Activated T-cell treated with anti-CD3 and anti-CD28 coated beads, Interleukin-2, amount 50 U/mL, for 72 hours (primary cell): ENCODE measurements at regions not wholly inside any gene's neighbourhood (a gene's known extent, or its start where the extent isn't known, plus 50 kb on each side); places are given as distances from the start of the nearest gene placed in this dataset.

ENCODE experiments used
- ATAC-seq, 2 donors: fragments of 150-1000 bp; cut with Tn5 transposase; replicated peaks in 1 of 2; 2 replicates each; pipeline ENCODE4 v1.10.0; 2021; ENCODE audit warnings: moderate library complexity in 2 of 2, mild to moderate bottlenecking in 1 of 2
- DNase-seq, 2 donors: peaks; one replicate each; pipeline ENCODE4 v3.0.0; 2021 to 2022; ENCODE audit warnings: mixed read lengths in 1 of 2
- H3K27ac Mint-ChIP-seq: one replicate; pipeline ENCODE4 v1.8.0; 2022; ENCODE audit warnings: mild to moderate bottlenecking, moderate library complexity, mixed read lengths
- H3K27me3 Mint-ChIP-seq: one replicate; pipeline ENCODE4 v1.8.0; 2022; ENCODE audit warnings: low read depth, mixed read lengths
- H3K36me3 Mint-ChIP-seq, 2 donors: one replicate each; pipeline ENCODE4 v1.8.0; 2022; ENCODE audit warnings: mixed read lengths in 2 of 2, mild to moderate bottlenecking in 1 of 2; ENCODE audit not compliant: insufficient read depth in 2 of 2
- H3K4me1 Mint-ChIP-seq: one replicate; pipeline ENCODE4 v1.8.0; 2022; ENCODE audit warnings: low read depth, mixed read lengths
- H3K4me3 Mint-ChIP-seq, 2 donors: one replicate each; pipeline ENCODE4 v1.8.0; 2022; ENCODE audit warnings: mild to moderate bottlenecking in 2 of 2, mixed read lengths in 2 of 2, moderate library complexity in 2 of 2
- H3K9me3 Mint-ChIP-seq, 2 donors: one replicate each; pipeline ENCODE4 v1.8.0; 2022; ENCODE audit warnings: mixed read lengths in 2 of 2

DNA sequence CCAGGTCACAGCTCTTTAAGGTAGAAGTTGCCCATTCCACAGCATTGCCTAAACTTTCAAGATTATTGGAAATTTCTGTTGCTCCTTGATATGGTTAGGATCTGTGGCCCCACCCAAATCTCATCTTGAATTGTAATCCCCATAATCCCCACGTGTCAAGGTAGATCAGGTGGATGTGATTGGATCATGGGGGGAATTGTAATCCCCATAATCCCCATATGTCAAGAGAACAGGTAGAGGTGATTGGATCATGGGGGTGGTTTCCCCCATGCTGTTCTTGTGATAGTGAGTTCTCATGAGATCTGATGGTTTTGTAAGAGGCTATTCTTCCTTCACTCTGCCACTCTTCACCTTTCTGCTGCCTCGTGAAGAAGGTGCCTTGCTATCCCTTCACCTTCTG is 327.4 kb upstream of the MAP3K7 start:
- Mint-ChIP-seq H3K9me3 (no peaks in the 10 kb centered on the region), H3K36me3 (no peaks in the 10 kb centered on the region), H3K4me3 (no peak overlapping the region), H3K4me1 (no peaks in the 10 kb centered on the region), H3K27me3 (peaks cover 13% of the 10 kb centered on the region), H3K27ac (no peak overlapping the region)
- no peak for DNase-seq
- no peak for ATAC-seq

DNA sequence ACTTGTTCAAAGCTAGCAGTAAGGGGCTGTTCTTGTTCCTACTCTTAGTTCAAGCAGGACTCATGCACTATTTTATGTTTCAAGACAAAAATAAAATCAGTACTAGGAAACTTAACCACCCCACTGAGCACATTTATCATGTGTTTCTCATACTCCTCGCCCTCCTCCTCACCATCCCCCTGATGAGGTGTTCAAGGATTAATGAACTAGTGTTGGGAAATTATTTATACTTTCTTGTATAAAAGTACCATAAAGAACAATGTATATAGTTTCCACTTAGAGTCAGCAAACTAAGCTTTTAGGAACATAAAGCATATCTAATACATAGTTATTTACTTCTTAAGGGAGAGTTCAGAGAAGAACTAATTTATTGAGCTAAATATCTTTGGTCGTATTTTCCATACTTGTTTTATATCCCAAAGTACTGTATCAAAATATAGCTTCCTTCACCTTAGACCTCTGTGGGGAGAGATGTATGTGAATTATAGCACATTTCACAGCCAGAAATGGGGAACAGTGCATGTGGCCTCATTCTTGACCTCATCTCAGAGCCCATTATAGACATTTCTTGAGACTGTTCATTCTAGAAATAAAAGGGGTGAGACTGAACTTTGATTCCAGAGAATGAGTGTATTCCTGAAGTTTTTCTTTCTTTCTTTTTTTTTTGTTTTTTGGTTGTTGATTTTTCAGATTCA is 326.5 kb upstream of the MAP3K7 start:
- H3K4me3 Mint-ChIP-seq, result no peak overlapping the region
- peaks cover 10% of the 10 kb centered on the region for H3K27me3 Mint-ChIP-seq
- DNase-seq (no peak), ATAC-seq (no peak)
- no peaks in the 10 kb centered on the region for H3K9me3 Mint-ChIP-seq
- H3K27ac Mint-ChIP-seq, result no peak overlapping the region
- no peaks in the 10 kb centered on the region for H3K4me1 Mint-ChIP-seq
- H3K36me3 Mint-ChIP-seq, result no peaks in the 10 kb centered on the region

DNA sequence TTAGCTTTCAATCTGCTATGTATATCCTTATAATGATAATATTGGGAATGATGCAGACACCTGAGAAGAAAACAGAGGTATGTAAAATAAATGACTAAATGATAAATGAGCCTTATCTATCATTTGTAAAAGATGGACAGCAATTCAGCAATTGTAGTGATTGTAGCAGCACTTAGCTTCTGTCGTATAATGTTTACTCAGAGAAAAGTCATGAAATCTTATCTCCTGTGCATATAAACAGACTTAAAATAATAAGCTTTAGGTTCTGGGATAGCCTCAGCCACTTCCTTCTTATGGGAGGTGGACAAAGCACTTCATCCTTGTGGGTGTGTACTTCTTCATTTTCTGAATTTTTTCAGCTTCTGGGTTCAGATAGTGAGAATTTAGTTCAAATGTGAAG is 324.8 kb upstream of the MAP3K7 start:
- Mint-ChIP-seq H3K36me3 (no peaks in the 10 kb centered on the region), H3K27me3 (peaks cover 10% of the 10 kb centered on the region), H3K27ac (no peak overlapping the region), H3K4me3 (no peak overlapping the region), H3K9me3 (no peaks in the 10 kb centered on the region), H3K4me1 (no peaks in the 10 kb centered on the region)
- DNase-seq, result no peak
- ATAC-seq, result no peak

DNA sequence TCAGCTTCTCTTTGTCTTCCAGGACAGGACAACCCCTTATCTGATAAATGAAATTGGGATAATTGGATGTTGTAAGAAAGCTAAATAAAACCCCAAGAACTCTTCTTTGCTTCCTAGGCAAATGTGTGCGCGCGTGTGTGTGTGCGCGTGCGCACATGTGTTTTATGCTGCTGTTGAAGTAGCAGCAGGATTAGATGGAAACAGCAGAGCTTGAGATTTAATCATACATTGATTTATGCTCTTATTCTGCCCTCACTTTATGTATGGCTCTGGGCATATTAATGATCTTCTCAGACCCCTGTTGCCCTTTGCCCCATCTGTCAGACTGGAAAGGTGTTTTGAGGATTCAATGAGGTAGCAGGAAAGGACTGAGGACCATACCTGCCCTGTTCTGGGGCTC is 324.0 kb upstream of the MAP3K7 start:
- H3K36me3 Mint-ChIP-seq, result no peaks in the 10 kb centered on the region
- no peak overlapping the region for H3K4me3 Mint-ChIP-seq
- DNase-seq (no peak), ATAC-seq (no peak)
- no peak overlapping the region for H3K27ac Mint-ChIP-seq
- no peaks in the 10 kb centered on the region for H3K4me1 Mint-ChIP-seq
- H3K9me3 Mint-ChIP-seq, result no peaks in the 10 kb centered on the region
- H3K27me3 Mint-ChIP-seq, result peaks cover 10% of the 10 kb centered on the region

DNA sequence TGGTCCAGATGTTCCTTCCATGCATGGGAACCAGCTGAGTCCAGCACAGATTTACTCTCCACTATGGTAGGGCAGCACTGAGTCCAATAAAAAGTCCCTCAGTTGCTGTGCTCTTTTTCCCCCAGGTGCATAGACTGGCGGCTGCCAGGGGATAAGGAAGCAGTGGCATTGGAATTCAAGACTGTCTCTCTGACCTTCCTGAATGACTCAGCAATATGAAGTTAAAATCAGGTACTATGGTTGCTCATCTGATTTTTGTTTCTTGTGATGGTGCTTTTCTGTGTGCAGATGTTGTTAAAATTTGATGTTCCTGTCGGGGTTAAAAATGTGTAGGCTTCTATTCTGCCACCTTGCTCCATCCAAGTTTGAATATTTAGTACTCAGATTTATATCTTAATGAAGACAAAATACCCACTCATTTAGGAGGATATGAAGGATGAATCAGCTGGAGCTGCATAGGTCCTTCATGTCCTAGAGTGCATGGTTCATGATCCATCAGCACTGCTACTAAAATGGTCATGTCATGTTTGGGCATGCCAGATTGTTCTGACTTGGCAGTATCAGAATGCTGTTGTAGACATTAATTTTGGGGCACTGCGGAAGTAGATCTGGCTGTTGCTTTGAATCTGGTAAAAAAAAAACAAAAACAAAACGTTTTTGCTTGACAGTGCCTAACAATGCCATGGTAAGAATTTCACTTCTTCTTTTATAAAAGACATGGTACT is 321.2 kb upstream of the MAP3K7 start:
- Mint-ChIP-seq H3K27me3 (peaks cover 6% of the 10 kb centered on the region), H3K4me3 (no peak overlapping the region), H3K4me1 (no peaks in the 10 kb centered on the region), H3K36me3 (no peaks in the 10 kb centered on the region), H3K27ac (no peak overlapping the region), H3K9me3 (no peaks in the 10 kb centered on the region)
- ATAC-seq (no peak), DNase-seq (no peak)

DNA sequence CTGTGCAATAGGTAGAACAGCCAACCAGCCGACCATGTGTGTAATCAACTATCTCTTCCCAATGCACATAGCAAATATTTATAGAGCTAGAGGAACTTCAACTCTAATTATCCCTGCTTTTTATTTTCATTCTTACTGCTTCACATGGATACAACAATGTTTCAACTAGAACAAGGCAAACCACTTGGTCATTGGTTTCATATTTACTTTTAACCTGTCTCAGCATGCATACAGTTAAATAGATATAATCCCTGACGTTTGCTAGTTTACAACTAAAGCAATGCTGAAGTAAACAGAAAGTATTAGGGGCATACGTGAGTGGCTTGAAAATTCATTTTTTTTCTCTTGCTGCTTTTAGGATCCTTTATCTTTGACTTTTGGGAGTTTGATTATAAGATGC is 318.5 kb upstream of the MAP3K7 start:
- H3K9me3 Mint-ChIP-seq, result no peaks in the 10 kb centered on the region
- no peak overlapping the region for H3K4me3 Mint-ChIP-seq
- H3K27me3 Mint-ChIP-seq, result peaks cover 6% of the 10 kb centered on the region
- H3K36me3 Mint-ChIP-seq, result no peaks in the 10 kb centered on the region
- ATAC-seq (no peak), DNase-seq (no peak)
- no peaks in the 10 kb centered on the region for H3K4me1 Mint-ChIP-seq
- H3K27ac Mint-ChIP-seq, result no peak overlapping the region

DNA sequence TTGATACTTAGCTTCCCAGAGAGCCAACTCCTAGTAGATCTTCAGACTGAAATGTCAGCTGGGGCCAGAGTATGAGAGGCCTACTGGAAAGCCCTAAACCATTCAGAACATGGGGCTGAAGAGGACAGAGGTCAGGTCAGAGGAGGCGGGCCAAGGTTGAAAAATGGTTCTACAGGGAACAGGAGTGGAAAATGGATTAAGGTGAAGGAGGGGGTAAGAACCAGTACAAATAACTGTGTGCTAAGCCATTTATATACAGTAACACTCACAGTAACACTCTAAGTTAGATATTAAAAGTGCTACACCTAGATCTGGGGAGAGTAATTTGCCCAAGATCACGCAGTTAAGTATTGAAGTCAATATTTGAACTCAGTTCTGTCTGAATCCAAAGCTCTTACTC is 313.2 kb upstream of the MAP3K7 start:
- no peaks in the 10 kb centered on the region for H3K4me1 Mint-ChIP-seq
- H3K27ac Mint-ChIP-seq, result no peak overlapping the region
- no peak for ATAC-seq

DNA sequence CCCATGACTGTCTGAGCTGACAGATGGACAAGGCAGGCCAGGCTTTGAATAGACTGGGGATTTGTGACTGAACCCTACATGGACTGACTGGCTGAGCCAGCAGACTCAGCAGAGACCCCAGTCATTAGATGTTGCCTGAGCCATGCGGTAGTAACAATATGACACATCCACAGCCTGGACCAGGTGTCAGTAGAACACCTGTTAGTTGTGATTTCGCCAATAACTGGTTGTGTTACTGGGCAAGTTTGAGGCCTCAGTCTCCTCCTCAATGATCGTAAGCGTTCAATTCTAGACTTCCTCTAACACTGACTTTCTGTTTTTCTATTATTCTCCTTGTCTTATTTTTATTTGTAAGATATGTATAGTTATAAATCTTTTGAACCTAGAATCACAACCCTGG is 311.9 kb upstream of the MAP3K7 start:
- ATAC-seq, result no peak
- DNase-seq, result no peak
- H3K4me3 Mint-ChIP-seq, result no peak overlapping the region
- no peaks in the 10 kb centered on the region for H3K4me1 Mint-ChIP-seq
- H3K9me3 Mint-ChIP-seq, result no peaks in the 10 kb centered on the region
- H3K36me3 Mint-ChIP-seq, result no peaks in the 10 kb centered on the region
- H3K27me3 Mint-ChIP-seq, result peaks cover 25% of the 10 kb centered on the region
- H3K27ac Mint-ChIP-seq, result no peak overlapping the region

More for the DNA sequence above, 313.2 kb upstream of the MAP3K7 start:
- H3K27me3 Mint-ChIP-seq, result peaks cover 20% of the 10 kb centered on the region
- H3K4me3 Mint-ChIP-seq, result no peak overlapping the region
- no peak for DNase-seq
- H3K36me3 Mint-ChIP-seq, result no peaks in the 10 kb centered on the region
- H3K9me3 Mint-ChIP-seq, result no peaks in the 10 kb centered on the region

DNA sequence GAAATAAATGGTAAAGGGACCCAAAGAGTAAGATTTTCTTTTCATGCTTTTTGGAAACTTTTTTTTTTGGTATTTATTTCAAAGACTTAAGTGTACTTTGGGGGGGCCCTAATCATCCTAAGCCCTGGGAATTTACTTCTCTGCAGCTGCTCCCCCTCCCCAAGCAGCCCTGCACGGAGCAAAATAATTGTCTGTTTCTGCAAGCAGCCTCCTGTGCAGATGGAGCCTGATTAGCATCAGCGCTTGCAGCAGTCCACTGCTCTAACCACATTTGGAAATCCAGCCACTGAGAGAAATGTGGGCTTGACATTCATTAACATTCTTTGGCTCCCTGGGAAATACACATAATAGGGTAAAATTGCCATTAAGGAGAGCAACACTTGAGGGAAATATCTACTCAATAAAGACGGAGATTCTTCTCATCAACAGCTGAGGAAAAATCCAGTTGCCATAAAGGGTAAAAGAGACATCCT is 309.2 kb upstream of the MAP3K7 start:
- Mint-ChIP-seq H3K4me3 (no peak overlapping the region), H3K27me3 (peaks cover 25% of the 10 kb centered on the region), H3K27ac (no peak overlapping the region), H3K9me3 (no peaks in the 10 kb centered on the region), H3K36me3 (no peaks in the 10 kb centered on the region), H3K4me1 (no peaks in the 10 kb centered on the region)
- no peak for ATAC-seq
- DNase-seq, result no peak

DNA sequence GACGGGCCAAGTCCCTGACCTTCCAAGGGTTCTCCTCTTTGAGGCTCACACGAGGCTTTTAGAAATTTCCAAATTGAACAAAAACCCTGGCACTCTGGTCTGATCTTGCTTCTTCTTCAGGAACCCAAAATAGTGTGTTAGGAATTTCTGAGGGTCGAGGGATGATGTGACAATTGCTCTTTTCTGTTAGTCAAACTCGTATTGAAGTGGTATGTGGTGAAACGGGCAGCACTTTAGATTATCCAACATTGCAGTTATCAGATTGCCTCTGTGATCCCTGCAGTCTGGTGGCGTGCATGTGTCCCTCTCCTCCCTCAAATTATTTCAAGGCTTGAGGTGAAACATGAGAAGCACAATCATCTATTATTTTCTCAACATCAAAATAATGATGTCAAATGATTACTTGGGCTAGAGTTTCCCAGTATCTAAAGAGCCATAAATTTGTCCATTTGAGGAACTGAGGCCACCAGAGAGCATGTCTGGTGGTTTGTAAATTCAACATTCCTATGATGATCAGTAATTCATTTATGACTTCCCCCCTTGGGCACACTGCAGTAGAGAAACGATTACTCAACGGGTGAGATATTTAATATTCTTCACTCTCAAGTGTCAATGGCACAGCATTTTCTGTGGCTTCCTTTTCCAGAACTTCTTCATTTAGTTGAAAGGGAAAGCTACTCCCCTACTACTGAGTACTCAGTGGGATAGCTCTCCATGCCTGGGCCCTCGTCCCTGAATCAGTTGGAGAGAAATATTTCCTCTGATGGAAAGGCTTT is 308.6 kb upstream of the MAP3K7 start:
- Mint-ChIP-seq H3K4me3 (no peak overlapping the region), H3K4me1 (no peaks in the 10 kb centered on the region), H3K9me3 (no peaks in the 10 kb centered on the region), H3K36me3 (no peaks in the 10 kb centered on the region), H3K27me3 (peaks cover 25% of the 10 kb centered on the region), H3K27ac (no peak overlapping the region)
- ATAC-seq (no peak), DNase-seq (no peak)

DNA sequence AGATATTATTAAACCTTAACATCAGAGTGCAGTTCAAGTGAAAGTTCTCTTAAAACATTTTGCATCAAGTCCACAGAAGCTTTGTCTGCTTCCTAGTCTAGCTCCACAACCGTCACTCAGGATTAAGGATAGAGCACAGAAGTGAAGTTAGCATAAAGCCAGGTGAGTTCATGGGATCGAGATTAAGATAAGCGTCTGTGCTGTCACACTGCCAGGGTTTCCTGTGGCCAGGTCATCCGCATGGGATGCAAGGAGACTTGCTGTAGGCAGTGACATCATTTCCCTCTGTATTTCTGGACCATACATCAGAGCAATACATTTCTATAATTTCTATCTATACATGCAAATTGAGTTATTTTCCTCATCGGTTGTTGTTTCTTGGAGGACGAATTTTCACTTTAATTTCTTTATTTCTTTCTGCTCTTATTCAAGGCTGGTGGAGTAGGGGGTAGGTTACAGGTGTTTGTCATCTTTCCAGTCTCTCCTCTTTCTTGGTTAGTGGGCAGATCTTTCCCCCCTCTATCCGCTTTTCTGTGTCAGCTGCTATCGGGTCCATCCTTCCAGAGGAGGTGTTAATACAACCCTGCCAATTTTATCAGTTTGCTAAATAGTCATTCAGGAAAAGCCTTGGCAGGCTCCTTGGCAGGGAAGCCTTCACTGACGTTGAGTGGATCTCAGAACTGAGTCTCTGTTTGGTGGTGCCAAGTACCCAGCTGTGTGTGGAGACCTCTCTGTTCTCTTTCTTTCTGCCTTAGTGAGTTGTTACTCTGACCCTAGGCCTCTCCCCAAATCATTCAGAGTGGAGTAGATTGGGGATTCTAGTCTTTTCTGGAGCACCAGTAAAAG is 307.6 kb upstream of the MAP3K7 start:
- Mint-ChIP-seq H3K9me3 (no peaks in the 10 kb centered on the region), H3K27ac (no peak overlapping the region), H3K27me3 (peaks cover 25% of the 10 kb centered on the region), H3K36me3 (no peaks in the 10 kb centered on the region), H3K4me1 (no peaks in the 10 kb centered on the region), H3K4me3 (no peak overlapping the region)
- DNase-seq (no peak), ATAC-seq (no peak)

DNA sequence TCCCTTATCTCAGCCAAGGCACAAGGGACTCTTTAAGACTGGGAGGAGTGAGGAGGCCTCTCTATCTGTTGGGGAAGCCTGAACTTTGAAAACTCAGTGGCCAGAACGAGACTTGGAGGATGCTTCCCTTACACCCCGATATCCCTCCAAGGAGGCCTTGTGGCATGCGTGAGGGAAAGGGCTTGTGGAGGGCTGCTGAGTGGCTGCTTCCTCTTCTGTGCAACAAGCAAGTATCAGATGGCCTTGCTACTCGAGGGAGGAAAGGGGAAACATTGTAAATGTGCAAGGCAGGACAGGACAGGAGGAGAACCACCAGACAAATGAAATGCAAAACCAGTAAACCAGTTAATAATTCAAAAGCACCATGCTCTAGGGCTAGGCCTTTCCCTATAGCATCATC is 306.5 kb upstream of the MAP3K7 start:
- H3K9me3 Mint-ChIP-seq, result no peaks in the 10 kb centered on the region
- ATAC-seq (no peak), DNase-seq (no peak)
- H3K27ac Mint-ChIP-seq, result no peak overlapping the region
- H3K27me3 Mint-ChIP-seq, result peaks cover 25% of the 10 kb centered on the region
- H3K4me1 Mint-ChIP-seq, result no peaks in the 10 kb centered on the region
- H3K4me3 Mint-ChIP-seq, result no peak overlapping the region
- H3K36me3 Mint-ChIP-seq, result no peaks in the 10 kb centered on the region

DNA sequence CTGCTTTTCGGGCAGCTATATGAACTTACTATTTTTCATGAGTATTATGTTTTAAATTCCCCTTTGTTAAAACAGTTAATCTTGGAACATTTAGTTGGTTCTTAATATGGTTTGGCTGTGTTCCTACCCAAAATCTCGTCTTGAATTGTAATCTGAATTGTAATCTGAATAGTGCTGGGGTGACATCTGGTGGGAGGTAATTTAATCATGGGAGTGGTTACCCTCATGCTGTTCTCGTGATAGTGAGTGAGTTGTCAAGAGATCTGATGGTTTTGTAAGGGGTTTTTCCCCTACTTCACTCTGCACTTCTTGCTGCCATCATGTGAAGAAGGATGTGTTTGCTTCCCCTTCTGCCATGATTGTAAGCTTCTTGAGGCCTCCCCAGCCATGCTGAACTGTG is 305.4 kb upstream of the MAP3K7 start:
- ATAC-seq (no peak), DNase-seq (no peak)
- Mint-ChIP-seq H3K4me3 (no peak overlapping the region), H3K27me3 (peaks cover 19% of the 10 kb centered on the region), H3K4me1 (no peaks in the 10 kb centered on the region), H3K36me3 (no peaks in the 10 kb centered on the region), H3K27ac (no peak overlapping the region), H3K9me3 (no peaks in the 10 kb centered on the region)
